ENCODE measurements at regions not wholly inside any gene's neighbourhood (a gene's known extent, or its start where the extent isn't known, plus 50 kb on each side); places are given as distances from the start of the nearest gene placed in this dataset.
"Not testable (repeated sequence)": the region's sequence is repeated elsewhere in the genome, so short reads cannot be mapped to it uniquely, and the experiment has no call there.

DNA sequence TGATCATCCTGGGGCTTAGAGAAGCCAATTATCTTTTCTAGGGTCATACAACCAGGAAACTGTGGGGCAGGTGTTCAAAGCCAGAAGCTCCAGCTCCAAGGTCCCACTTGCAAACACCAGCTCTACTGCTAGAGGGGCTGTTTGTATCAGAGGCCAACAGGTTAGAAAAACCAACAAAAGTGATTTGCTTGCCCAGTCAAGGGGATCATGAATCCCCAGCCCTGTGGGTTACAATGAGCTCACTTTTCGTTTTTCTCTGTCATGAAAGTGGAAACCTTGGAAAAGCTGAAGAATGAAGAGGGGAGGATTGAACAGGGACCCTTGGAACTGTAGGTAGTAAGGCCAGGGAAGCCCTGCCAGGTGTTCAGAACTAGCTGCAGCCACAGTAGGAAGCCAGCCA lies 119.2 kb downstream of the SPP2 start:
- TF ChIP-seq, protein P1, sequence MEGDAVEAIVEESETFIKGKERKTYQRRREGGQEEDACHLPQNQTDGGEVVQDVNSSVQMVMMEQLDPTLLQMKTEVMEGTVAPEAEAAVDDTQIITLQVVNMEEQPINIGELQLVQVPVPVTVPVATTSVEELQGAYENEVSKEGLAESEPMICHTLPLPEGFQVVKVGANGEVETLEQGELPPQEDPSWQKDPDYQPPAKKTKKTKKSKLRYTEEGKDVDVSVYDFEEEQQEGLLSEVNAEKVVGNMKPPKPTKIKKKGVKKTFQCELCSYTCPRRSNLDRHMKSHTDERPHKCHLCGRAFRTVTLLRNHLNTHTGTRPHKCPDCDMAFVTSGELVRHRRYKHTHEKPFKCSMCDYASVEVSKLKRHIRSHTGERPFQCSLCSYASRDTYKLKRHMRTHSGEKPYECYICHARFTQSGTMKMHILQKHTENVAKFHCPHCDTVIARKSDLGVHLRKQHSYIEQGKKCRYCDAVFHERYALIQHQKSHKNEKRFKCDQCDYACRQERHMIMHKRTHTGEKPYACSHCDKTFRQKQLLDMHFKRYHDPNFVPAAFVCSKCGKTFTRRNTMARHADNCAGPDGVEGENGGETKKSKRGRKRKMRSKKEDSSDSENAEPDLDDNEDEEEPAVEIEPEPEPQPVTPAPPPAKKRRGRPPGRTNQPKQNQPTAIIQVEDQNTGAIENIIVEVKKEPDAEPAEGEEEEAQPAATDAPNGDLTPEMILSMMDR (conservative IDR thresholded peaks at IDR 0.05; ENCODE audit: control insufficient read depth, insufficient read depth, low read depth, low read length): no peak
- H3K4me3 ChIP-seq (ENCODE audit: control insufficient read depth, low read depth, low read length): no peak overlapping the region
- no peak for DNase-seq (ENCODE audit: low read depth)

DNA sequence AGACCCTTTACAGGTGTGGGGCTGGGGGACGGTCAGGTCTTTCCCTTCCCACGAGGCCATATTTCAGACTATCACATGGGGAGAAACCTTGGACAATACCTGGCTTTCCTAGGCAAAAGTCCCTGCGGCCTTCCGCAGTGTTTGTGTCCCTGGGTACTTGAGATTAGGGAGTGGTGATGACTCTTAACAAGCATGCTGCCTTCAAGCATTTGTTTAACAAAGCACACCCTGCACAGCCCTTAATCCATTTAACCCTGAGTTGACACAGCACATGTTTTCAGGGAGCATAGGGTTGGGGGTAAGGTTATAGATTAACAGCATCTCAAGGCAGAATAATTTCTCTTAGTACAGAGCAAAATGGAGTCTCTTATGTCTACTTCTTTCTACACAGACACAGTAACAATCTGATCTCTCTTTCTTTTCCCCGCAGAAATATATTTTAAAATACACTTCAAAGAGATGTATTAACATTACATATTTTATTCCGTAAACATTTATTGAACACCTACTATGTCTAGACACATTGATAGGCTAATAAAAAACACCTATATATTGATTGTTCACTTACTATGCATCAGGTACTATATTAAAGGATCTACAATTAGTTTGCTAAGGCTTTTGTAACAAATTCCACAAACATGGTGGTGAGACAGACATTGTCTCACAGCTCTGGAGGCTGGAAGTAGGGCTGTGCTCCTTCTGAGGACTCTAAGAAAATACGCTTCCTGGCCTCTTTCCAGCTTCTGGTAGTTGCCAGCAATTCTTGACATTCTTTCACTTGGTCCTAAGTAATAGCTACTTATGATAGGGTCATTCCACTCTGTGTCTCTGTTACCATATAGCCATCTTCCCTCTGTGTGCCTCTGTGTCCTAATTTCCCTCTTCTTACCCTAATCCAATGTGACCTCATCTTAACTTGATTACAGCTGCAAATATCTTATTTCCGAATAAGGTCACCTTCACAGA lies 118.4 kb downstream of the SPP2 start:
- H3K4me3 ChIP-seq (ENCODE audit: control insufficient read depth, low read depth, low read length): not testable (repeated sequence)
- peak; percentile 21 for DNase-seq (ENCODE audit: low read depth)

DNA sequence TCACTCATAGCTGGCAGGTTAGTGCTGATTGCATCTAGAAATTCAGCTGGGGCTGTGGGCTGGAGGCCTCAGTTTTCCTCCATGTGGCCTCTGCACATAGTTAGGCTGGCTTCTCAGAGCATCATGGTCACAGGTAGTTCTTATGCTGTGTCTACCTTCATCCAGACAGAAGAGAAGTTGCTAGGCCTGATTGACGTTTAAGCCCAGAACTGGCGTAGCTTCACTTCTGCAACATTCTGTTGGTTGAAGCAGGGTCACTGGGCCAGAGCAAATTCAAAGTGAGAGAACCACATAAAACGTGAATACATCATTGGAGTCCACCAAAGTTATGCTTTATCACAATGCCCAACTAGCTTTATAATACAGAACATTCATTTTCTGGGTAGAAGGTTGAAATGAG lies 116.0 kb downstream of the SPP2 start:
- no peak overlapping the region for H3K4me3 ChIP-seq (ENCODE audit: control insufficient read depth, low read depth, low read length)
- TF ChIP-seq, protein P1 (conservative IDR thresholded peaks at IDR 0.05; ENCODE audit: control insufficient read depth, insufficient read depth, low read depth, low read length): no peak
- no peak for DNase-seq (ENCODE audit: low read depth)

DNA sequence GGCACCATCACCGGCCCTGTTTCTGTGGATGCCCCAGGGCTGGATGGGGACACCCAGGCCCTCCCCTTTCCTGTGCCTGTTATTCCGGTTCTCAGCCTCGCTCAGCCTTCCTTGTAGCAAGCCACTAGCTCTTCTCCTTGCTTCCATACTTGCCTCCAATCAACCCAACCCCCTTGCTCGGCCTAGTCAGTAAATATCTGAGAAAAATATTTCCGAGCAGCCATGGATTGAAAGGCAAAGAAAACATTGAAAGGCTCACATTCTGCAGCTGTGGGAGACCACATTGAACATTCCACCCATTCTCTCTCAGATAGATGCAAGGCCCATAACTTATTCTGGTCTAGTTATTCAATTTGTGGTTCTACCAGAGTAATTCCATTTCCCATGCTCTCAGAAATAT lies 114.9 kb downstream of the SPP2 start:
- no peak for DNase-seq (ENCODE audit: low read depth)
- TF ChIP-seq, protein P1 (conservative IDR thresholded peaks at IDR 0.05; ENCODE audit: control insufficient read depth, insufficient read depth, low read depth, low read length): no peak
- no peak overlapping the region for H3K4me3 ChIP-seq (ENCODE audit: control insufficient read depth, low read depth, low read length)

DNA sequence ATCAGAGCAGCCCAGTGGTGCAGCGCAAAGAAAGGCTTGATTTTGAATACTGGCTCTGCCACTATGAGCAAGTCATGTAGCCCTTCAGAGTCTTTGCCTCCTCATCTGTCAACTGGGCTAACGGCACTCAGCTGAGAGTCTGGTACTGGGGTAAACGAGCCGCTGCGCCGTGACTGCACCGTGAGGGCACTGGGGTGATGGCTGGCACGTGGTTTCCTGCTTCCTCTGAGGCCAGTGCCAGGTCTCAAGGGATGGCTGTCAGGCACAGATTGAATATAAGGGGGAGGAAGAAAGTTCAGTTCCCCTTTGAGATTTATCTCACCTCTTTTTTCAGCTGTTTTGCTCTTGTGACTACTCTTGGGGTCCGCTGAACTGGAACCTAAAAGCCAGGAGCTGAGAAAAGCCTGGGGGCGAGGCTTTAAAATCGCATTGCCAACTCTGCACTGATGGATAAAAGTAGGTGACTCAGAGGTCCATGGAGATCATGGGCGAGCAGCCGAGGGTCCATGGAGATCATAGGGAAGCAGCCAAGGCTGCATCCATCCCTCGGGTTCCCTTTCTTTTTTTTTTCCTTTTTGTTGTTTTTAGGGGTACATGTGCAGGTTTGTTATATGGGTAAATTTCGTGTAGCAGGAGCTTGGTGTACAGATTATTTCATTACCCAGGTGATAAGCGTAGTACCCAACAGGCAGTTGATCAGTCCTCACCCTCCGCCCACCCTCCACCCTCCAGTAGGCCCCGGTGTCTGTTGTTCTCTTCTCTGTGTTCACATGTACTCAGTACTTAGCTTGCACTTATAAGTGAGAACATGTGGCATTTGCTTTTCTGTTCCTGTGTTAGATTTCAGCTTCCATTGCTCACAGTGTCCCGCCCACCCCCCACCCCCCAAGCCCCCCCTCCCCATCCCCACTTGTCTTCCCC lies 114.3 kb downstream of the SPP2 start:
- no peak for DNase-seq (ENCODE audit: low read depth)
- TF ChIP-seq, protein P1 (conservative IDR thresholded peaks at IDR 0.05; ENCODE audit: control insufficient read depth, insufficient read depth, low read depth, low read length): no peak
- H3K4me3 ChIP-seq (ENCODE audit: control insufficient read depth, low read depth, low read length): no peak overlapping the region

DNA sequence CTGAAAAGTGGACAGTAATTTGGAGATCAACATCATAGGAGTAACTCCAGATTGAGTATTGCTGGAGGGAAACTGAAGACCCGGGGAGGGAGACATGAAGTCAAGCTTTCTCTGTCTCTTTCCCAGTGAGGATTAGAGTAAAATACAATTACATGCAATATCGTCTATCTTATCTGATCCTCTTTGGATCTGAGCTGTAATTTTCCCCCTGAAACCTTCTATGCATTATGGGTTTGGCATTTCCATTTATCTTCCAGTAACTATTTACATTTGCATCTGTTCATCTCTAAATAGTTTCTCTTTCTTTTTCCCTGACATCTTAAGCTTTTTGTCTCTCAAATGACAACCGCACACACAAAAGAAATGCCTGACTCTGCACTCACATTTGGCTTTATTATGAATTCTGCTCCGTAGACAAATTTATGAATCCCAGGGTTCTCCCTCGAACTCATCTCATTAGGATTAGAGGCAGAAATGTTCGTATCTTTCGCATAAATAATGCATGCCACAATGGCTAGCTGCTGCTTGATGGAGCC lies 113.1 kb downstream of the SPP2 start:
- TF ChIP-seq, protein P1 (conservative IDR thresholded peaks at IDR 0.05; ENCODE audit: control insufficient read depth, insufficient read depth, low read depth, low read length): no peak
- no peak for DNase-seq (ENCODE audit: low read depth)
- no peak overlapping the region for H3K4me3 ChIP-seq (ENCODE audit: control insufficient read depth, low read depth, low read length)

All from fibroblast of mammary gland (primary cell).